SK-N-SH (cell line): ENCODE measurements at regions not wholly inside any gene's neighbourhood (a gene's known extent, or its start where the extent isn't known, plus 50 kb on each side); places are given as distances from the start of the nearest gene placed in this dataset.

ENCODE experiments used
- CTCF ChIA-PET: fragments of 300-600, 350-600 bp; formaldehyde crosslinking; extraction: SDS; loops from one replicate; lab custom pipeline; 2021; lab: Yijun Ruan, JAX
- POLR2A ChIA-PET: fragments of 350-600 bp; sonication (Branson Sonifier 250); formaldehyde crosslinking; extraction: SDS; loops from one replicate; lab custom pipeline; 2020; ENCODE audit warnings: antibody characterized with exemption, inconsistent platforms; lab: Yijun Ruan, JAX
- DNase-seq: peaks from one replicate; pipeline ENCODE4 v3.0.0; 2012
- H2AFZ ChIP-seq: fragments of 200-600 bp; sonication (generic); 2 replicates; pipeline ENCODE4 v1.8.1; 2016; ENCODE audit warnings: antibody characterized with exemption, mild to moderate bottlenecking, low read depth
- H3F3A ChIP-seq: fragments of 200-600 bp; sonication (generic); replicated peaks from 2 replicates; pipeline ENCODE3; 2016; ENCODE audit warnings: antibody characterized with exemption, mild to moderate bottlenecking; ENCODE audit not compliant: insufficient read depth
- H3K27ac ChIP-seq, 2 experiments: fragments of 200-500 bp in 1 of 2; fragments of 200-600 bp in 1 of 2; sonication (Bioruptor generic) in 1 of 2; sonication (generic), shearing (Covaris generic) in 1 of 2; 2 replicates each; pipeline versions ENCODE4 v1.5.1 to v1.6.1; 2014 to 2016; ENCODE audit warnings: low read depth in 2 of 2, inconsistent platforms in 1 of 2, low read length in 1 of 2, mild to moderate bottlenecking in 1 of 2, mixed read lengths in 1 of 2
- H3K27me3 ChIP-seq: fragments of 200-600 bp; sonication (generic), shearing (Covaris generic); 2 replicates; pipeline ENCODE4 v1.6.1; 2016; ENCODE audit warnings: mixed run types; ENCODE audit not compliant: insufficient read depth
- H3K36me3 ChIP-seq, 2 experiments: fragments of 200-500 bp in 1 of 2; fragments of 200-600 bp in 1 of 2; sonication (Bioruptor generic) in 1 of 2; sonication (generic) in 1 of 2; replicated peaks in 1 of 2; 2 replicates each; pipeline versions ENCODE3 to v1.5.1; 2014 to 2016; ENCODE audit warnings: low read length in 1 of 2, mild to moderate bottlenecking in 1 of 2; ENCODE audit not compliant: insufficient read depth in 2 of 2, control insufficient read depth in 1 of 2
- H3K4me1 ChIP-seq, 2 experiments: fragments of 200-500 bp in 1 of 2; fragments of 200-600 bp in 1 of 2; sonication (Bioruptor generic) in 1 of 2; sonication (generic), shearing (Covaris generic) in 1 of 2; 2 replicates each; pipeline versions ENCODE4 v1.5.1 to v1.6.1; 2014 to 2016; ENCODE audit warnings: low read depth in 1 of 2, low read length in 1 of 2, mixed run types in 1 of 2; ENCODE audit not compliant: insufficient read depth in 2 of 2, control insufficient read depth in 1 of 2
- H3K4me2 ChIP-seq: fragments of 200-600 bp; sonication (generic), shearing (Covaris generic); 2 replicates; pipeline ENCODE4 v1.6.1; 2017; ENCODE audit warnings: mixed run types
- H3K4me3 ChIP-seq, 2 experiments: fragments of 200-500 bp in 1 of 2; fragments of 200-600 bp in 1 of 2; sonication (Bioruptor generic) in 1 of 2; sonication (generic), shearing (Covaris generic) in 1 of 2; 2 replicates each; pipeline versions ENCODE4 v1.5.1 to v1.8.1; 2014 to 2016; ENCODE audit warnings: low read depth in 2 of 2, inconsistent platforms in 1 of 2, low read length in 1 of 2, mild to moderate bottlenecking in 1 of 2, mixed read lengths in 1 of 2, moderate library complexity in 1 of 2
- H3K79me2 ChIP-seq: fragments of 200-600 bp; sonication (generic); 2 replicates; pipeline ENCODE4 v1.8.1; 2017; ENCODE audit warnings: mild to moderate bottlenecking; ENCODE audit not compliant: insufficient read depth
- H3K9ac ChIP-seq: fragments of 200-600 bp; sonication (generic); 2 replicates; pipeline ENCODE4 v1.6.1; 2017; ENCODE audit warnings: mixed run types
- H3K9me2 ChIP-seq: fragments of 200-600 bp; sonication (generic); 2 replicates; pipeline ENCODE4 v1.6.1; 2017; ENCODE audit warnings: mixed run types
- H3K9me3 ChIP-seq: fragments of 200-600 bp; sonication (generic); 2 replicates; pipeline ENCODE4 v1.6.1; 2017; ENCODE audit warnings: mixed run types, mild to moderate bottlenecking, moderate library complexity
- H4K20me1 ChIP-seq: fragments of 200-600 bp; sonication (generic); 2 replicates; pipeline ENCODE4 v1.6.1; 2017; ENCODE audit warnings: mild to moderate bottlenecking, mixed run types; ENCODE audit not compliant: insufficient read depth
- FOXJ3 ChIP-seq: sonication (generic); formaldehyde crosslinking; IDR thresholded peaks from 2 replicates; pipeline ENCODE4 v1.5.1; 2020; ENCODE audit warnings: mild to moderate bottlenecking, missing genetic modification reagents
- GABPA ChIP-seq: IDR thresholded peaks from 2 replicates; pipeline ENCODE4 v1.4.0; 2012; ENCODE audit warnings: low read depth, mild to moderate bottlenecking
- GATA2 ChIP-seq: sonication (generic); formaldehyde crosslinking; IDR thresholded peaks from 2 replicates; pipeline ENCODE4 v1.5.0; 2020; ENCODE audit warnings: mild to moderate bottlenecking, missing genetic modification reagents
- RCOR1 ChIP-seq: fragments of 150-350 bp; IDR thresholded peaks from 2 replicates; pipeline ENCODE4 v1.6.1; 2017; ENCODE audit warnings: antibody characterized with exemption, low read length
- TAF1 ChIP-seq: IDR thresholded peaks from 2 replicates; pipeline ENCODE4 v1.6.1; 2012; ENCODE audit warnings: low read depth, mild to moderate bottlenecking, low read length, moderate library complexity, borderline replicate concordance
- TCF12 ChIP-seq: IDR thresholded peaks from 2 replicates; pipeline ENCODE4 v1.4.0; 2012
- USF1 ChIP-seq: IDR thresholded peaks from 2 replicates; pipeline ENCODE4 v1.4.0; 2012; ENCODE audit warnings: low read depth, borderline replicate concordance
- YY1 ChIP-seq: IDR thresholded peaks from 2 replicates; pipeline ENCODE4 v1.4.0; 2012; ENCODE audit warnings: low read depth, mild to moderate bottlenecking
- WGBS: methylation state at CpG from one replicate; pipeline ENCODE4 v1.1.6; 2017; ENCODE audit warnings: low lambda C conversion rate; 5-methylcytosine and 5-hydroxymethylcytosine counted together
- TF ChIP-seq, protein P1 (sequence below): IDR thresholded peaks from 2 replicates; pipeline ENCODE4 v1.4.0; 2012; ENCODE audit warnings: low read depth
- TF ChIP-seq, protein P2 (sequence below): IDR thresholded peaks from 2 replicates; pipeline ENCODE4 v1.6.1; 2012; ENCODE audit warnings: mild to moderate bottlenecking, low read depth, low read length, moderate library complexity
- TF ChIP-seq, protein P3 (sequence below): fragments of 150-350 bp; IDR thresholded peaks from 2 replicates; pipeline ENCODE4 v1.6.1; 2017; ENCODE audit warnings: antibody characterized with exemption, low read length, low read depth, borderline replicate concordance
- TF ChIP-seq, protein P4 (sequence below): IDR thresholded peaks from 2 replicates; pipeline ENCODE4 v1.4.0; 2012; ENCODE audit warnings: low read depth, borderline replicate concordance

GRCh38 chr11:87851827-87852226 is 323.4 kb downstream of the RAB38 start:
- no peak overlapping the region for H3K4me3 ChIP-seq
- 3% methylated on average over 1 of the region's 1 CpG for WGBS
- no peak for DNase-seq
- ChIA-PET CTCF (no interaction called here), POLR2A (no interaction called here)
- no peaks in the 10 kb centered on the region for H4K20me1 ChIP-seq
- no peaks in the 10 kb centered on the region for H3K27me3 ChIP-seq
- no peaks in the 10 kb centered on the region for H3K4me1 ChIP-seq
- no peak overlapping the region for H3K9ac ChIP-seq
- no peak overlapping the region for H2AFZ ChIP-seq
- TF ChIP-seq, protein P1, sequence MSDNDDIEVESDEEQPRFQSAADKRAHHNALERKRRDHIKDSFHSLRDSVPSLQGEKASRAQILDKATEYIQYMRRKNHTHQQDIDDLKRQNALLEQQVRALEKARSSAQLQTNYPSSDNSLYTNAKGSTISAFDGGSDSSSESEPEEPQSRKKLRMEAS, result no peak
- TF ChIP-seq, protein P2, sequence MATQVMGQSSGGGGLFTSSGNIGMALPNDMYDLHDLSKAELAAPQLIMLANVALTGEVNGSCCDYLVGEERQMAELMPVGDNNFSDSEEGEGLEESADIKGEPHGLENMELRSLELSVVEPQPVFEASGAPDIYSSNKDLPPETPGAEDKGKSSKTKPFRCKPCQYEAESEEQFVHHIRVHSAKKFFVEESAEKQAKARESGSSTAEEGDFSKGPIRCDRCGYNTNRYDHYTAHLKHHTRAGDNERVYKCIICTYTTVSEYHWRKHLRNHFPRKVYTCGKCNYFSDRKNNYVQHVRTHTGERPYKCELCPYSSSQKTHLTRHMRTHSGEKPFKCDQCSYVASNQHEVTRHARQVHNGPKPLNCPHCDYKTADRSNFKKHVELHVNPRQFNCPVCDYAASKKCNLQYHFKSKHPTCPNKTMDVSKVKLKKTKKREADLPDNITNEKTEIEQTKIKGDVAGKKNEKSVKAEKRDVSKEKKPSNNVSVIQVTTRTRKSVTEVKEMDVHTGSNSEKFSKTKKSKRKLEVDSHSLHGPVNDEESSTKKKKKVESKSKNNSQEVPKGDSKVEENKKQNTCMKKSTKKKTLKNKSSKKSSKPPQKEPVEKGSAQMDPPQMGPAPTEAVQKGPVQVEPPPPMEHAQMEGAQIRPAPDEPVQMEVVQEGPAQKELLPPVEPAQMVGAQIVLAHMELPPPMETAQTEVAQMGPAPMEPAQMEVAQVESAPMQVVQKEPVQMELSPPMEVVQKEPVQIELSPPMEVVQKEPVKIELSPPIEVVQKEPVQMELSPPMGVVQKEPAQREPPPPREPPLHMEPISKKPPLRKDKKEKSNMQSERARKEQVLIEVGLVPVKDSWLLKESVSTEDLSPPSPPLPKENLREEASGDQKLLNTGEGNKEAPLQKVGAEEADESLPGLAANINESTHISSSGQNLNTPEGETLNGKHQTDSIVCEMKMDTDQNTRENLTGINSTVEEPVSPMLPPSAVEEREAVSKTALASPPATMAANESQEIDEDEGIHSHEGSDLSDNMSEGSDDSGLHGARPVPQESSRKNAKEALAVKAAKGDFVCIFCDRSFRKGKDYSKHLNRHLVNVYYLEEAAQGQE, result no peak
- TF ChIP-seq TCF12, result no peak
- TF ChIP-seq GABPA, result no peak
- TF ChIP-seq TAF1, result no peak
- TF ChIP-seq FOXJ3, result no peak
- TF ChIP-seq YY1, result no peak
- TF ChIP-seq RCOR1, result no peak
- TF ChIP-seq, protein P3, sequence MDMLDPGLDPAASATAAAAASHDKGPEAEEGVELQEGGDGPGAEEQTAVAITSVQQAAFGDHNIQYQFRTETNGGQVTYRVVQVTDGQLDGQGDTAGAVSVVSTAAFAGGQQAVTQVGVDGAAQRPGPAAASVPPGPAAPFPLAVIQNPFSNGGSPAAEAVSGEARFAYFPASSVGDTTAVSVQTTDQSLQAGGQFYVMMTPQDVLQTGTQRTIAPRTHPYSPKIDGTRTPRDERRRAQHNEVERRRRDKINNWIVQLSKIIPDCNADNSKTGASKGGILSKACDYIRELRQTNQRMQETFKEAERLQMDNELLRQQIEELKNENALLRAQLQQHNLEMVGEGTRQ, result no peak
- TF ChIP-seq, protein P4, sequence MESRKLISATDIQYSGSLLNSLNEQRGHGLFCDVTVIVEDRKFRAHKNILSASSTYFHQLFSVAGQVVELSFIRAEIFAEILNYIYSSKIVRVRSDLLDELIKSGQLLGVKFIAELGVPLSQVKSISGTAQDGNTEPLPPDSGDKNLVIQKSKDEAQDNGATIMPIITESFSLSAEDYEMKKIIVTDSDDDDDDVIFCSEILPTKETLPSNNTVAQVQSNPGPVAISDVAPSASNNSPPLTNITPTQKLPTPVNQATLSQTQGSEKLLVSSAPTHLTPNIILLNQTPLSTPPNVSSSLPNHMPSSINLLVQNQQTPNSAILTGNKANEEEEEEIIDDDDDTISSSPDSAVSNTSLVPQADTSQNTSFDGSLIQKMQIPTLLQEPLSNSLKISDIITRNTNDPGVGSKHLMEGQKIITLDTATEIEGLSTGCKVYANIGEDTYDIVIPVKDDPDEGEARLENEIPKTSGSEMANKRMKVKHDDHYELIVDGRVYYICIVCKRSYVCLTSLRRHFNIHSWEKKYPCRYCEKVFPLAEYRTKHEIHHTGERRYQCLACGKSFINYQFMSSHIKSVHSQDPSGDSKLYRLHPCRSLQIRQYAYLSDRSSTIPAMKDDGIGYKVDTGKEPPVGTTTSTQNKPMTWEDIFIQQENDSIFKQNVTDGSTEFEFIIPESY, result no peak
- TF ChIP-seq GATA2 (CRISPR knock-in tag), result no peak
- TF ChIP-seq USF1, result no peak
- no peaks in the 10 kb centered on the region for H3K9me3 ChIP-seq
- H3K4me2 ChIP-seq, result no peak overlapping the region
- no peak overlapping the region for H3K27ac ChIP-seq
- H3F3A ChIP-seq, result no peaks in the 10 kb centered on the region
- H3K79me2 ChIP-seq, result no peaks in the 10 kb centered on the region
- no peaks in the 10 kb centered on the region for H3K9me2 ChIP-seq
- no peaks in the 10 kb centered on the region for H3K36me3 ChIP-seq
